ENCODE measurements at regions not wholly inside any gene's neighbourhood (a gene's known extent, or its start where the extent isn't known, plus 50 kb on each side); places are given as distances from the start of the nearest gene placed in this dataset.

GRCh38 chr2:174659069-174659900 lies 61.7 kb upstream of the WIPF1 start:
- Histone ChIP-seq H3K4me1 (replicated peaks in 1 of 2; ENCODE audit: control insufficient read depth in 2 of 2, insufficient read depth in 2 of 2, low read length in 2 of 2) (no peaks in the 10 kb centered on the region), H3K4me3 (no peak overlapping the region), H3K9me3 (replicated peaks; ENCODE audit: control insufficient read depth, insufficient read depth, low read depth, low read length) (no peaks in the 10 kb centered on the region), H3K9me1 (ENCODE audit: control insufficient read depth, insufficient read depth, low read length) (no peaks in the 10 kb centered on the region), H4K20me1 (replicated peaks; ENCODE audit: control insufficient read depth, insufficient read depth, low read length) (no peaks in the 10 kb centered on the region), H3K27ac (ENCODE audit: extremely low read depth, low read depth, low read length) (no peak overlapping the region), H3K9ac (ENCODE audit: insufficient read depth in 1 of 2, low read depth in 2 of 2, low read length in 2 of 2) (no peak overlapping the region), H3K79me2 (ENCODE audit: control insufficient read depth, insufficient read depth, low read length) (no peaks in the 10 kb centered on the region), H3K4me2 (ENCODE audit: insufficient read depth, low read length) (no peak overlapping the region), H3K27me3 (ENCODE audit: control insufficient read depth in 2 of 2, insufficient read depth in 2 of 2, low read length in 2 of 2) (peaks cover 3 to 21% of the 10 kb centered on the region in 2 experiments; a peak in 2 of 5 replicates), H2AFZ (ENCODE audit: low read depth, low read length) (no peak overlapping the region), H3K36me3 (ENCODE audit: control insufficient read depth, insufficient read depth, low read length) (no peaks in the 10 kb centered on the region)
- ChIA-PET POLR2A (no interaction called here), CTCF (ENCODE audit: low intra/inter-chr PET ratio) (no interaction called here)
- under 1% methylated on average over 7 of the region's 7 CpGs for WGBS (ENCODE audit: insufficient coverage, low coverage, missing lambda C conversion rate)
- FAIRE-seq: no peak
- no peak for DNase-seq (ENCODE audit: extremely low read depth in 1 of 4, low spot score in 3 of 4)
- TF ChIP-seq, protein P1, sequence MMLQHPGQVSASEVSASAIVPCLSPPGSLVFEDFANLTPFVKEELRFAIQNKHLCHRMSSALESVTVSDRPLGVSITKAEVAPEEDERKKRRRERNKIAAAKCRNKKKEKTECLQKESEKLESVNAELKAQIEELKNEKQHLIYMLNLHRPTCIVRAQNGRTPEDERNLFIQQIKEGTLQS (IDR thresholded peaks at IDR 0.05): 0 out of 2 replicates have a peak, but pooled peaks have one; percentile 24
- TF ChIP-seq, protein P1 (CRISPR knock-in tag; conservative IDR thresholded peaks at IDR 0.05): no peak
- no peak for TF ChIP-seq CBFA2T3 (IDR thresholded peaks at IDR 0.05)
- TF ChIP-seq JUND (IDR thresholded peaks at IDR 0.05; ENCODE audit: borderline replicate concordance, low read depth, low read length): 0 out of 2 replicates have a peak, but pooled peaks have one; percentile 10
- TF ChIP-seq JUND (tag; IDR thresholded peaks at IDR 0.05; ENCODE audit: borderline replicate concordance, low read depth, low read length): no peak
- no peak for ATAC-seq
- BruUV-seq (replicated peaks): no TSS peak
- intact Hi-C loops (cut with micrococcal nuclease) (no loop called here), in situ Hi-C loops (cut with MboI) (no loop called here)
